Ishikawa (cell line): ENCODE measurements at regions not wholly inside any gene's neighbourhood (a gene's known extent, or its start where the extent isn't known, plus 50 kb on each side); places are given as distances from the start of the nearest gene placed in this dataset.

Experiments used
- CEBPB ChIP-seq: IDR thresholded peaks from 2 replicates; pipeline ENCODE4 v1.6.1; 2012
- CREB1 ChIP-seq: IDR thresholded peaks from 2 replicates; pipeline ENCODE4 v1.6.1; 2012; ENCODE audit warnings: low read depth
- EGR1 ChIP-seq: IDR thresholded peaks from 2 replicates; pipeline ENCODE4 v1.6.1; 2012
- EP300 ChIP-seq: IDR thresholded peaks from 2 replicates; pipeline ENCODE4 v1.6.1; 2012; ENCODE audit warnings: borderline replicate concordance
- FOXM1 ChIP-seq: IDR thresholded peaks from 2 replicates; pipeline ENCODE4 v1.6.1; 2012; ENCODE audit warnings: low read depth, borderline replicate concordance
- MAX ChIP-seq: IDR thresholded peaks from 2 replicates; pipeline ENCODE4 v1.6.1; 2012
- NFIC ChIP-seq: IDR thresholded peaks from 2 replicates; pipeline ENCODE4 v1.6.1; 2012
- RAD21 ChIP-seq: IDR thresholded peaks from 2 replicates; pipeline ENCODE4 v1.6.1; 2012; ENCODE audit warnings: low read depth
- REST ChIP-seq: IDR thresholded peaks from 2 replicates; pipeline ENCODE4 v1.6.1; 2012; ENCODE audit warnings: low read depth, mild to moderate bottlenecking
- TAF1 ChIP-seq: IDR thresholded peaks from 2 replicates; pipeline ENCODE4 v1.6.1; 2012; ENCODE audit warnings: low read depth, mild to moderate bottlenecking
- TCF12 ChIP-seq: IDR thresholded peaks from 2 replicates; pipeline ENCODE4 v1.6.1; 2012; ENCODE audit warnings: low read depth
- TEAD4 ChIP-seq: IDR thresholded peaks from 2 replicates; pipeline ENCODE4 v1.6.1; 2012
- USF1 ChIP-seq: IDR thresholded peaks from 2 replicates; pipeline ENCODE4 v1.6.1; 2012
- YY1 ChIP-seq: IDR thresholded peaks from 2 replicates; pipeline ENCODE4 v1.6.1; 2012; ENCODE audit warnings: low read depth
- ZBTB7A ChIP-seq: IDR thresholded peaks from 2 replicates; pipeline ENCODE4 v1.6.1; 2012; ENCODE audit warnings: low read depth

GRCh38 chr6:134511984-134512683 is 194.2 kb upstream of the SGK1 start:
- TF ChIP-seq TCF12 (no peak), NFIC (no peak), FOXM1 (no peak), TAF1 (no peak), REST (no peak), EGR1 (no peak), ZBTB7A (no peak), RAD21 (no peak), CEBPB (no peak), USF1 (no peak)

GRCh38 chr6:134510920-134511319 is 193.0 kb upstream of the SGK1 start:
- TF ChIP-seq MAX: no peak
- no peak for TF ChIP-seq EP300
- TF ChIP-seq REST: no peak
- no peak for TF ChIP-seq TAF1
- no peak for TF ChIP-seq RAD21
- no peak for TF ChIP-seq USF1
- TF ChIP-seq ZBTB7A: no peak
- TF ChIP-seq NFIC: no peak
- no peak for TF ChIP-seq CEBPB
- no peak for TF ChIP-seq TCF12

GRCh38 chr6:134510142-134510541 is 192.2 kb upstream of the SGK1 start:
- TF ChIP-seq RAD21 (no peak), CREB1 (no peak)

- TF ChIP-seq MAX: no peak
- TF ChIP-seq TCF12: no peak
- TF ChIP-seq FOXM1: no peak
Measured at GRCh38 chr6:134508862-134509498, 191.1 kb upstream of the SGK1 start.

GRCh38 chr6:134506162-134506561 is 188.2 kb upstream of the SGK1 start:
- no peak for TF ChIP-seq MAX
- TF ChIP-seq YY1: no peak
- TF ChIP-seq TCF12: no peak
- TF ChIP-seq TAF1: no peak
- TF ChIP-seq EP300: no peak

- no peak for TF ChIP-seq TEAD4
- TF ChIP-seq REST: no peak
- TF ChIP-seq ZBTB7A: no peak
- no peak for TF ChIP-seq YY1
- TF ChIP-seq TAF1: no peak
- TF ChIP-seq CREB1: no peak
- TF ChIP-seq MAX: no peak
- no peak for TF ChIP-seq CEBPB
- no peak for TF ChIP-seq EP300
Measured at GRCh38 chr6:134503585-134504281, 185.8 kb upstream of the SGK1 start.
